ENCODE measurements at regions not wholly inside any gene's neighbourhood (a gene's known extent, or its start where the extent isn't known, plus 50 kb on each side); places are given as distances from the start of the nearest gene placed in this dataset.
"Not testable (repeated sequence)": the region's sequence is repeated elsewhere in the genome, so short reads cannot be mapped to it uniquely, and the experiment has no call there.

DNA sequence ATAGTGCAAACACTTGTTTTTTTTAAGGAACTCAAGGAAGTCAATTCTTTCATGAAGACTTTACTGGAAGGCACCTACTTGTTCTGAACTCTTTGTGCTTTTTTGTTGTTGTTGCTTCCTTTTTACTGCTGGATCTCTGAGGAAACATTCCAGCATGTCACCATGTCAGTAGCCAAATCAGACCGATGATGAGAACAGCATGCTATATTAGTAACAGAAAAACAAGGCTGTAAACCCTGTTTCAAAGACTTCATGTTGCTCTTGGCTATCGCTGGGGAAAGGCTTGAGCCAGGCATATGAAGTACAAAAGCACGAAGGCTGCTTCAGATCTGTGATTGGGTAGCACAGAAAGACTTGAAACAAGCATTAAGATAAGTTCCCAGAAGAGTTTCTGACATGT is 125.6 kb upstream of the SLC5A12 start:
- Mint-ChIP-seq H3K27me3 (no peaks in the 10 kb centered on the region), H3K27ac (no peak overlapping the region)
- intact Hi-C loops (cut with micrococcal nuclease) = no loop called here

DNA sequence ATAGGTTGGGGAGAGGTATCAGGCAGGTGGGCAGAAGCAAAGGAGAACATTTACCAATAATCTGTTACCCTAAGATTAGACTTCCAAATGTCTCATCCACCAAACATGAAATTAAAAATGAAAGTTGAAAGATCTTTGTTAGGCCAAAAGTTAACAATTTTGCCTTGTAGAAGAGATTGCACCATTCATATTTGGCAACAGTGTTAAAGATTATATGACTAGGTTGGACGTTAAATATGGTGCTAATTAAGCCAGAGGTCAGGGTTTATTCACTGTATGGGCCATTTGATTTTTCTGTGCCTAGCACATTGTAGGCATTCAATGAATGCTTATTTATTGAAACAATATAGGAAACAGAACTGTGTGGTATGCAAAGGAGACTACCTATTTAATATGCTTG is 126.1 kb upstream of the SLC5A12 start:
- no peaks in the 10 kb centered on the region for H3K36me3 Mint-ChIP-seq (ENCODE audit: low read depth)

More for the DNA sequence above, 125.6 kb upstream of the SLC5A12 start:
- no peak for DNase-seq
- Mint-ChIP-seq H3K4me1 (no peaks in the 10 kb centered on the region), H3K9me3 (no peaks in the 10 kb centered on the region), H3K36me3 (ENCODE audit: low read depth) (no peaks in the 10 kb centered on the region), H3K4me3 (no peak overlapping the region)

DNA sequence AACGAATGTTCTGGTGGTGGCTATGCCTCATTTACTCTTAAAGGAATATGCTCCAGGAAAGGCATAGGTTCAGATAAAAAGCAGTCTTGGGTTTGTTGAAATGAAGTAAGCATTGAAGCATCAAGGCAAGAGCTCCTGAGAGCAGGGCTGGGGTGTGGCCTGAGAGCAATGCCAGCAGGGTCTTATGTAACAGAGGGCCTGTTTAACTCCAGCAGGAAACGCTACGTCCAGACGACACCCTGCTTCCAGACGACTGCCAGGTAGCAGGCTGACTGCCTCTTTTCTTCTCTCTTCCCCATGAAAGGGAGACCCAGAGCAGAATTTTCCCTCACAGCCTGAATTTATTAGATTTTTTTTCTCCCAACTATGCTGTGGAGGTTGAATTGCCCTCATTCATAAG is 127.2 kb upstream of the SLC5A12 start:
- H3K27me3 Mint-ChIP-seq = no peaks in the 10 kb centered on the region
- no peak for DNase-seq

More for the DNA sequence above, 126.1 kb upstream of the SLC5A12 start:
- H3K4me3 Mint-ChIP-seq = no peak overlapping the region
- intact Hi-C loops (cut with micrococcal nuclease) = no loop called here
- H3K27ac Mint-ChIP-seq = no peak overlapping the region
- no peak for DNase-seq
- no peaks in the 10 kb centered on the region for H3K4me1 Mint-ChIP-seq
- no peaks in the 10 kb centered on the region for H3K9me3 Mint-ChIP-seq
- no peaks in the 10 kb centered on the region for H3K27me3 Mint-ChIP-seq

DNA sequence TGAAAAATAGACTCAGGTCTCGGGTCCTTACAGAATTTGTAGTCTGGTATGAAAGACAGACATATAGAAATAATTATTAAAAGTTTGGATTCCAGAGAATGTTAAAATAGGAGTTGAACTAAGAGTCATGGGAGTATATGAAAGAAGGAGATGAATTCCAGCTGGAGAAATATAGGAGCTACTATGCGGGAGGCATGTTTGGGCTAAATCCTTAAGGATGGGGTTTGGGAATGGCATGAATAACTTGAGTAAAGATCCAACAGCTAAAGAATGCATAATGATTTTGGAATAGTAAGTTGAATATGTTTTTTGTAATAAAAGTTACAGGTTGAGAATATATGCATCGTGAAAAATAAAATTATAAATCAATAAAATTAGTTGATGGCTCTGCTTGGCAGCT is 129.4 kb upstream of the SLC5A12 start:
- no peak overlapping the region for H3K27ac Mint-ChIP-seq
- no peak for DNase-seq
- no peaks in the 10 kb centered on the region for H3K36me3 Mint-ChIP-seq (ENCODE audit: low read depth)
- intact Hi-C loops (cut with micrococcal nuclease) = no loop called here
- H3K9me3 Mint-ChIP-seq = no peaks in the 10 kb centered on the region
- H3K4me1 Mint-ChIP-seq = no peaks in the 10 kb centered on the region
- H3K4me3 Mint-ChIP-seq = no peak overlapping the region
- no peaks in the 10 kb centered on the region for H3K27me3 Mint-ChIP-seq

More for the DNA sequence above, 127.2 kb upstream of the SLC5A12 start:
- Mint-ChIP-seq H3K36me3 (ENCODE audit: low read depth) (no peaks in the 10 kb centered on the region), H3K4me3 (no peak overlapping the region), H3K9me3 (no peaks in the 10 kb centered on the region), H3K27ac (no peak overlapping the region), H3K4me1 (no peaks in the 10 kb centered on the region)
- intact Hi-C loops (cut with micrococcal nuclease) = no loop called here

DNA sequence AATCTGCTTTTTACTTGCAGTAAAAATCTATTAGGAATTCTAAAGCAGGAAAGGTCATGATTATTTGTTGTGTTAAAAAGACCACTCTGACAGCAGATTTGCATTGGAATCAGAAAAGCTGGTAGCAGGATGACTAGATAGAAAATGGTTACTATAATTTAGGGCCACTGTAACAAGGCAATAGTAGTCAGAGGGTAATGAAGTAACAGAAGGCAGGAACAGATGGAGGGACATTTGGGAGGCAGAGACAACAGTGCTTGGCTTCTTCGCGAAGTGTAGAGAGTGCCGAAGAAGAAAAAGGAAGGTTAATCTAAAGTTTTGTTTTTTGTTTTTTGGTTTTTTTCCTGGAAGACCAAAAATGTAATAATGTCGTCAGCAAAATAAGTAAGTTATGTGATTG is 129.8 kb upstream of the SLC5A12 start:
- no peaks in the 10 kb centered on the region for H3K4me1 Mint-ChIP-seq
- H3K9me3 Mint-ChIP-seq = no peaks in the 10 kb centered on the region
- intact Hi-C loops (cut with micrococcal nuclease) = no loop called here
- DNase-seq = no peak
- no peaks in the 10 kb centered on the region for H3K27me3 Mint-ChIP-seq
- H3K36me3 Mint-ChIP-seq (ENCODE audit: low read depth) = no peaks in the 10 kb centered on the region
- H3K27ac Mint-ChIP-seq = no peak overlapping the region
- no peak overlapping the region for H3K4me3 Mint-ChIP-seq

DNA sequence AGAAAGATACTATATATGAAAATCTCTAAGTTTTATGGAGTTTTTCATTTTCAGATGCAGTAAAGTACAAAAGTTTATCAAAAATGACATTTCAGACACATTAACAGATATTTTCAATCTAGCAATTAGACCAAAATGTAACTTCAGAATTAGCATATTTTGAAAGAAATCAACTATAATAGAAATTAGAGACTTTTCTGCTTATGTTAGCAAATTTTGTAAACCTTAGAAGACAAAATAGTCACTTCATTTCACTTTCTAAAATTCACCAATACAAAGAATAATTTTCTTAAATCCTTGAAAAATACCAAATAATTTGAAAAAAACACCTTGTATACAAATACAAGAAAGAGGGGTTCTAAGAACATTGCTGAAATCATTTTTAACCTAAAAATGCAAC is 135.8 kb upstream of the FIBIN start:
- no peaks in the 10 kb centered on the region for H3K4me1 Mint-ChIP-seq
- intact Hi-C loops (cut with micrococcal nuclease) = no loop called here
- no peak overlapping the region for H3K27ac Mint-ChIP-seq
- H3K27me3 Mint-ChIP-seq = no peaks in the 10 kb centered on the region
- no peak for DNase-seq
- H3K36me3 Mint-ChIP-seq (ENCODE audit: low read depth) = no peaks in the 10 kb centered on the region
- no peaks in the 10 kb centered on the region for H3K9me3 Mint-ChIP-seq
- H3K4me3 Mint-ChIP-seq = no peak overlapping the region

DNA sequence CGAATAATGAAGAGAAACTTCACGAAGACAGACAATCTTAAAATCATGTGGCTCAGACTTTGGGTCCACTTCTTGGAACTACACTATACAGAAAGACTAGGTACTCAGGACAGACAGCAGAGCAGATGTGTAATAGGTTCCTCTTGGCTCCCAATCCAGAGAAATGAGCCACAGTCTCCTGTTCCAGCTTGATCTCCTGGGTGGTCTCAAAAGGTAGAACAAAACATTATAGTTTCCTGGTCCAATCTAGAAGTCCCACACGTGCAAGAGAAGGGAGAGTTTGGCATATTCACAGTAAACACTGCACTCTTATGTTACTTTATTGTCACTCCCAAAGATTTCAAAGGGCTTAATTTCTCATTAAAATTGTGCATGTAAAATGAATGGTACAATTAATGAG is 134.5 kb upstream of the FIBIN start:
- Mint-ChIP-seq H3K4me3 (no peak overlapping the region), H3K27me3 (no peaks in the 10 kb centered on the region), H3K9me3 (no peaks in the 10 kb centered on the region), H3K4me1 (no peaks in the 10 kb centered on the region), H3K27ac (no peak overlapping the region), H3K36me3 (ENCODE audit: low read depth) (no peaks in the 10 kb centered on the region)
- intact Hi-C loops (cut with micrococcal nuclease) = no loop called here
- DNase-seq = no peak

DNA sequence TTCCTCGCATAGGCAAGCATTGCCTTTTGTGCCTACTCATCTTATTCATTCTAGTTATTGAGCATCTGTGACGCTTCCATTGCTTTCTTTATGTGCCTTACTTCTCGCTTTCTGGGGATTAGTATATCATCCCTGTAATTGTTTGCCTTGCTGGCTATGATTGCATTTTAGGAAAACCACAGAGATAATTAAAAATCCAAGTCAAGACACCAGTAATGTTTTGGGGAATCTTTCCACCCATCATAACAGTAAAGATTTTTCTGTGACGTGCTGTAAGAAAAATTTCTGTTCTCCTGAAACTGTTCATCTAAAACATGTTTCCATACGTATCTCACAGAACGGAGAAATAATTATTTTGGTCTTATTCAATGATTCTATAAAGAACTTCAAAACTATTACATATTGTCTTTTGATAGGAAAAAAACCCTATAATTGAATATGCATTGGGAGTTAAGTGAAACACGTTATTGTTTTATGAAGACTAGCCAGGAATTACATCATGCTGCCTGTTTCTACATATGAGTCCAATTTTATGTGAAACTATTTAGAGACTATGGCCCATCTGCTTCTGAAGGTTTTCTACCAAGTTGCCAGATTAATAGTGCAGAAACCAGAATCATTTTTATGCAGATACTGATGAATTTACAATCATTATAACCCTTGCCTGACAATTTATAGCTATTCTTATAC is 133.7 kb upstream of the FIBIN start:
- Mint-ChIP-seq H3K27me3 (no peaks in the 10 kb centered on the region), H3K27ac (no peak overlapping the region), H3K4me1 (no peaks in the 10 kb centered on the region), H3K36me3 (ENCODE audit: low read depth) (no peaks in the 10 kb centered on the region), H3K9me3 (no peaks in the 10 kb centered on the region), H3K4me3 (no peak overlapping the region)
- intact Hi-C loops (cut with micrococcal nuclease) = no loop called here
- no peak for DNase-seq

DNA sequence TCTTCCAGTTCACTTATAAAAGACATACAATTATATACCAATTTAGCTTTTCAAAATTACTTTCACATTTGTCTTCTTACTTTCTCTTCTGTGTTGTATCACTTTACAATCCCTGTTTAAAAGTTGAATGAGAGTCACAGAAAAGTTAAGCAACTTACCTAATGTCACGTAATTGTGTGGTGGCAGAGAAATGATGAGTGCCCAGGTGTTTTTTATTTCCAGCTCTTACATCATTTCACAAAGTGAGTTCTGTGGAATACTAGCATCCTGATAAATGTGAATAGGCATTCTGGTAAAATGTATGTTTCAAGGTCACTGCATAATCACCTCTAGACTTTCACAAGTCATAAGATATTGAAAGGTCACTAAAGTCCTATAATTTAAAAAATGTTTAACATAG is 133.0 kb upstream of the FIBIN start:
- no peak for DNase-seq
- H3K4me3 Mint-ChIP-seq = no peak overlapping the region
- H3K27ac Mint-ChIP-seq = no peak overlapping the region
- H3K9me3 Mint-ChIP-seq = no peaks in the 10 kb centered on the region
- no peaks in the 10 kb centered on the region for H3K27me3 Mint-ChIP-seq
- intact Hi-C loops (cut with micrococcal nuclease) = no loop called here
- no peaks in the 10 kb centered on the region for H3K36me3 Mint-ChIP-seq (ENCODE audit: low read depth)
- no peaks in the 10 kb centered on the region for H3K4me1 Mint-ChIP-seq

DNA sequence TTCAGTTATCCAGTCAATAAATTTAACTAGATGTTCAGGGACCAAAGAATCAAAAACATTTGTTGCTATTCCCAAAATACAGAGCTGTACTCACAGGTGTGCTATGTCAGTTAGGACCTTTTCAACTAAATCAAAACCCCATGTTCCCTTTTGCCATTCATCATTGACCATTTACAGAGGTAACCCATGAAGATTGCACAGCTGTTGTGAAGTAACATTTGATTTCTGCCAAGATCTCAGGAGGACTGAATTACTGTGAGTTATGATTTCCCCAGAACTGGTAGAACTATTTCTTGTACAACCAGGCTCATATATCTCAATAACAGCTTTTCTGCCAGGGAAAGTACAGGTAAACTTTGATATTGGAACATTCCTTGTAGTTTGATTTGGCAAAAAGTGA is 131.1 kb upstream of the FIBIN start:
- H3K4me3 Mint-ChIP-seq = no peak overlapping the region
- no peaks in the 10 kb centered on the region for H3K27me3 Mint-ChIP-seq
- H3K36me3 Mint-ChIP-seq (ENCODE audit: low read depth) = no peaks in the 10 kb centered on the region
- DNase-seq = no peak
- H3K4me1 Mint-ChIP-seq = no peaks in the 10 kb centered on the region
- no peak overlapping the region for H3K27ac Mint-ChIP-seq
- intact Hi-C loops (cut with micrococcal nuclease) = no loop called here
- no peaks in the 10 kb centered on the region for H3K9me3 Mint-ChIP-seq

DNA sequence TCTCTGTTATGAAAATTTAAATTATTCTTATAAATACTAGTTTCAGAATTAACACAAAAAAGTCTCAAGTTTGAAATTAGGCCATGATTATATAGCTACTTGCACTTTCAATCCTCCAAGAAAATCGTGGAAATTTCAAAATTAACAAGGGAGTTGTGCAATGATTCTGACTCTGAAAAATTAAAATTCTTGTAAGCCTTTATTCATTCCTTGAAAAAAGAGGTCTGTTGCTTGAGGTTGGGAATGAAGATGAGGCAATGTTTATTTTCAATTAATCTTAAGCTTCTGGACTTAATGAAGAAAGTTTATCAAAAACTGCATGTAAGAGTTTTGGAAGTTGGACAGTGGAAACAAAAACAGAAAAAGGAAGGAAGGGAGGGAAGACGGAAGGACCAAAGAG is 128.2 kb upstream of the FIBIN start:
- intact Hi-C loops (cut with micrococcal nuclease) = no loop called here
- Mint-ChIP-seq H3K4me1 (no peaks in the 10 kb centered on the region), H3K9me3 (no peaks in the 10 kb centered on the region), H3K36me3 (ENCODE audit: low read depth) (no peaks in the 10 kb centered on the region), H3K4me3 (no peak overlapping the region), H3K27me3 (no peaks in the 10 kb centered on the region), H3K27ac (no peak overlapping the region)
- DNase-seq = no peak

DNA sequence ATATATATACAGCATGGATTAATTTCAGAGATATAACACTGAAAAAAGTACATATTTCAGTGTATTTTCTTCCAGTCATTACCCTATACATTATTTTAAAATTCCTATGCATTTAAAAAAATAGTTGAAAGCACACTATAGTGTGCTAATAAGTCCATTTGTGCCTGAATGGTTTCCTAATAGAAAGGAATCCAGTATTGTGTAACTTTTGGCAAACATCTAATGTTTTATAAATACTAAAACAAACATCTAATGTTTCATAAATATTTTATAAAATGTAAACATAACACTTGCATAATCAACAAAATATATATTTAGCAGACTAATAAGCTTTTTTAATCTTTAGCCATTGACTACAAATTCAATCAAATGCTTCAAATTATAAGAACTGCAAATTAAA is 126.6 kb upstream of the FIBIN start:
- Mint-ChIP-seq H3K27me3 (no peaks in the 10 kb centered on the region), H3K27ac (no peak overlapping the region), H3K4me3 (no peak overlapping the region), H3K9me3 (peaks cover 6% of the 10 kb centered on the region), H3K4me1 (no peaks in the 10 kb centered on the region), H3K36me3 (ENCODE audit: low read depth) (no peaks in the 10 kb centered on the region)
- no peak for DNase-seq
- intact Hi-C loops (cut with micrococcal nuclease) = no loop called here

DNA sequence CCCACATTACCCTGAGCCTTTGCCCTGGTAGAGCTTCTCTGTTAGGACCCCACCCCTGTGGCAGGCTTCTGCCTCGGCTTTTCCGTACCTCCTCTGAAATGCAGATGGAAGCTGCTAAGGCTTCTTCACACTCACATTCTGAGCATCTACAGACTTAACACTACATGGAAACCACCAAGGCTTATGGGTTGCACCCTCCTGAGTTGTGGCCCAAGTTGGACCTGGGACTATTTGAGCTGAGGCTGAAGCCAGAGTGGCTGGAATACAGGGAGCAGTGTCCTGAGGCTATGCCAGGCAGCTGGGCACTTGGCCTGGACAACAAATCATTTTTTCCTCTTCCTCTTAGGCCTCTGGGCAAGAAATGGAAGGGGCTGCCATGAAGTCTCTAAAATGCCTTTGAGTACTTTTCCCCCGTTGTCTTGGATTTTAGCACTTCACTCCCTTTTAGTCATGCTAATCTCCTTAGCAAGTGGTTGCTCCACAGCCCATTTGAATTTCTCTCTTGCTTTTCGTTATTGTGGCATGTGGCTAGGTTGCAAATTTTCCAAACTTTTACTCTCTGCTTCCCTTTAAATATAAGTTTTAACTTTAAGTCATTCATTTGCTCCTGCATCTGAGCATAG is 114.8 kb upstream of the FIBIN start:
- H3K9me3 Mint-ChIP-seq = peaks cover 10% of the 10 kb centered on the region
- H3K4me1 Mint-ChIP-seq = no peaks in the 10 kb centered on the region
- no peak for DNase-seq
- no peak overlapping the region for H3K4me3 Mint-ChIP-seq
- intact Hi-C loops (cut with micrococcal nuclease) = no loop called here
- H3K36me3 Mint-ChIP-seq (ENCODE audit: low read depth) = no peaks in the 10 kb centered on the region
- H3K27ac Mint-ChIP-seq = no peak overlapping the region
- H3K27me3 Mint-ChIP-seq = no peaks in the 10 kb centered on the region

DNA sequence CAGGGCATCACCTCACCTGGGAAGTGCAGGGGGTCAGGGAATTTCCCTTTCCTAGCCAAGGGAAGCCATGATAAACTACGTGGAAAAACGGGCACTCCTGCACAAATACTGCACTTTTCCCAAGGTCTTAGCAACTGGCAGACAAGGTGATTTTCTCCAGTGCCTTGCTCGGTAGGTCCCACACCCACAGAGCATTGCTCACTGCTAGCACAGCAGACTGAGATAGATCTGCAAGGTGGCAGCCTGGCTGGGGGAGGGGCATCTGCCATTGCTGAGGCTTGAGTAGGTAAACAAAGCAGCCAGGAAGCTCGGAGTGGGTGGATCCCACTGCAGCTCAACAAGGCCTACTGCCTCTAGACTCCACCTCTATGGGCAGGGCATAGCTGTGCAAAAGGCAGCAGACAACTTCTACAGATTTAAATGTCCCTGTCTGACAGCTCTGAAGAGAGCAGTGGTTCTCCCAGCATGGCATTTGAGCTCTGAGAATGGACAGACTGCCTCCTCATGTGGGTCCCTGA is 111.5 kb upstream of the FIBIN start:
- H3K36me3 Mint-ChIP-seq (ENCODE audit: low read depth); H3K9me3 Mint-ChIP-seq; H3K27ac Mint-ChIP-seq; H3K27me3 Mint-ChIP-seq; intact Hi-C loops (cut with micrococcal nuclease); H3K4me1 Mint-ChIP-seq; H3K4me3 Mint-ChIP-seq; DNase-seq: not testable (repeated sequence)

DNA sequence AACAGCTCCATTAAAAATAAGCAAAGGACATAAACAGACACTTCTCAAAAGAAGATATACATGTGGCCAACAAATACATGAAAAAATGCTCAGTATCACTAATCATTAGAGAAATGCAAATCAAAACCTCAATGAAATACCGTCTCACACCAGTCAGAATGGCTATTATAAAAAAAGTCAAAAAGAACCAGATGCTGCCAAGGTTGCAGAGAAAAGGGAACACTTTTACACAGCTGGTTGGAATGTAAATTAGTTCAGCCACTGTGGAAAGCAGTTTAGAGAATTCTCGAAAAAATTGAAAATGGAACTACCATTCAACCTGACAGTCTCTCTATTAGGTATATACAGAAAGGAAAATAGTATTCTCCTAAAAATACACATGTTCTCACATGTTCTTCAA is 102.4 kb upstream of the FIBIN start:
- intact Hi-C loops (cut with micrococcal nuclease) = no loop called here
- no peak overlapping the region for H3K27ac Mint-ChIP-seq

More for the DNA sequence above, 102.4 kb upstream of the FIBIN start:
- Mint-ChIP-seq H3K4me1 (no peaks in the 10 kb centered on the region), H3K9me3 (peaks cover 9% of the 10 kb centered on the region), H3K27me3 (no peaks in the 10 kb centered on the region), H3K36me3 (ENCODE audit: low read depth) (no peaks in the 10 kb centered on the region), H3K4me3 (no peak overlapping the region)
- DNase-seq = no peak

Measured in activated CD4-positive, alpha-beta T cell treated with anti-CD3 and anti-CD28 coated beads, Interleukin-2, amount 10 ng/mL, durations not matched to agents 24 days and 14 days (primary cell).